ENCODE measurements at regions not wholly inside any gene's neighbourhood (a gene's known extent, or its start where the extent isn't known, plus 50 kb on each side); places are given as distances from the start of the nearest gene placed in this dataset.
"Not testable (repeated sequence)": the region's sequence is repeated elsewhere in the genome, so short reads cannot be mapped to it uniquely, and the experiment has no call there.

DNA sequence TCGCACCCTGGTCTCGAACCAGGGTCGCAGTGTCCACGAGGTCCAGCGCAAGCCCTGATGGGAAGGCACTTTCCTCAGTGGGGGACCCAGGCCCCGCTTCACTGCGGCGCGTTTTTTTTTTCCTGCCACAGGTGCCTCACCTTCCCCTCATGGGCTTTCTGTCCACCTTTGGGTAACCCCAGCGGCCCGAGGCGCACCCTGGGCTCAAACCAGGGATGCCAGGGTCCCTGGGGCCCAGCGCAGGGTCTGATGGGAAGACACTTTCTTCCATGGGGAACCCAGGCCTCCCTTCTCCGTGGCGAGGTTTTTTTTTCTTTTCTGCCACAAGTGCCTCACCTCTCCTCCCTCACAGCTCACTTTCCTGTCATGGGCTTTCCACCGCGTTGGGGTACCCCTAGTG is 1269.9 kb downstream of the FOXD4L5 start:
- ATAC-seq (no peak), DNase-seq (no peak)
- TF ChIP-seq, protein P1, sequence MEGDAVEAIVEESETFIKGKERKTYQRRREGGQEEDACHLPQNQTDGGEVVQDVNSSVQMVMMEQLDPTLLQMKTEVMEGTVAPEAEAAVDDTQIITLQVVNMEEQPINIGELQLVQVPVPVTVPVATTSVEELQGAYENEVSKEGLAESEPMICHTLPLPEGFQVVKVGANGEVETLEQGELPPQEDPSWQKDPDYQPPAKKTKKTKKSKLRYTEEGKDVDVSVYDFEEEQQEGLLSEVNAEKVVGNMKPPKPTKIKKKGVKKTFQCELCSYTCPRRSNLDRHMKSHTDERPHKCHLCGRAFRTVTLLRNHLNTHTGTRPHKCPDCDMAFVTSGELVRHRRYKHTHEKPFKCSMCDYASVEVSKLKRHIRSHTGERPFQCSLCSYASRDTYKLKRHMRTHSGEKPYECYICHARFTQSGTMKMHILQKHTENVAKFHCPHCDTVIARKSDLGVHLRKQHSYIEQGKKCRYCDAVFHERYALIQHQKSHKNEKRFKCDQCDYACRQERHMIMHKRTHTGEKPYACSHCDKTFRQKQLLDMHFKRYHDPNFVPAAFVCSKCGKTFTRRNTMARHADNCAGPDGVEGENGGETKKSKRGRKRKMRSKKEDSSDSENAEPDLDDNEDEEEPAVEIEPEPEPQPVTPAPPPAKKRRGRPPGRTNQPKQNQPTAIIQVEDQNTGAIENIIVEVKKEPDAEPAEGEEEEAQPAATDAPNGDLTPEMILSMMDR (IDR thresholded peaks at IDR 0.05) = no peak
- Histone ChIP-seq H3K9me3 (peaks cover 19% of the 10 kb centered on the region), H3K4me3 (no peak overlapping the region), H3K36me3 (ENCODE audit: low read depth) (no peaks in the 10 kb centered on the region), H3K4me1 (ENCODE audit: low read depth) (no peaks in the 10 kb centered on the region)
- intact Hi-C loops (cut with DNase I, micrococcal nuclease) = no loop called here

DNA sequence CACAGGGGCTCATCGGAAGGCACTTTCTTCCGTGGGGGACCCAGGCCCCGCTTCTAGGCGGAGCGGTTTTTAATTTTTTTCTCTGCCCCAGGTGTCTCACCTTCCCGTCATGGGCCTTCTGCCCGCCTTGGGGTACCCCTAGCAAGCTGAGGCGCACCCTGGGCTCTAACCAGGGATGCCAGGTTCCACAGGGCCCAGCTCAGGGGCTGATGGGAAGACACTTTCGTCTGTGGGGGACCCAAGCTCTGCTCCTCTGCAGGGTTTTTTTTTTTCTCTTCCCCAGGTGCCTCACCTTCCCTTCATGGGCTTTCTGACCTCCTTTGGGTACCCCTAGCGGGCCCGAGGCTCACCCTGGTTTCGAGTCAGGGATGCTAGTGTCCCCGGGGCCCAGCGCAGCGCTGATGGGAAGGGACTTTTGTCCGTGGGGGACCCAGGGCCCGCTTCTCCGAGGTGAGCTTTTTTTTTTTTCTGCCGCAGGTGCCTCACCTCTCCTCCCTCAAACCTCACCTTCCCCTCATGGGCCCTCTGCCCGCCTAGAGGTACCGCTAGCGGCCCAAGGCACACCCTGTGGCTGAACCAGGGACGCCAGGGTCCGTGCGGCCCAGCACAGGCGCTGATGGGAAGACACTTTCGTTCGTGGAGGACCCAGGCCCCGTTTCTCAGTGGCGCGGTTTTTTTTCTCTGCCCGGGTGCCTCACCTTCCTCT is 1270.5 kb downstream of the FOXD4L5 start:
- not testable (repeated sequence) for ATAC-seq
- peaks cover 19% of the 10 kb centered on the region for H3K9me3 ChIP-seq

DNA sequence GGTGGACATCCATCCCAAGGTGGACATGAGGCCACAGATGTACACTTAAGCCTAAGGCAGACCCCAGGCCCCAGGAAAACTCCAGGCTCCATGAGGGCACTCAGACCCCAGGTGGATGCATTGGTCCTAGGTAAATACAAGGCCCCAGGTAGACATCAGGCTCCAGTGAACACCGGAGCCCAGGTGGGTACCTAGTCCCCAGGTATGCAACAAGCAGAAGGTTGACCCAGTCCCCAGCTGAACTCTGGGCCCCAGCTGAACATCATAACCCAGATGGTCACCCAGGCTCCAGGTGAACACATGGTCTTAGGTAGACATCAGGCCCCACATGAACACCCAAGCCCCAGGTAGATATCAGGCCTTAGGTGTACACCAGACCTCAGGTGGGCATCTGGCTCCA is 1271.9 kb downstream of the FOXD4L5 start:
- ATAC-seq; H3K4me1 ChIP-seq (ENCODE audit: low read depth); H3K36me3 ChIP-seq (ENCODE audit: low read depth); intact Hi-C loops (cut with DNase I, micrococcal nuclease); H3K4me3 ChIP-seq; DNase-seq: not testable (repeated sequence)
- peaks cover 19% of the 10 kb centered on the region for H3K9me3 ChIP-seq

More for the DNA sequence above, 1270.5 kb downstream of the FOXD4L5 start:
- H3K4me1 ChIP-seq (ENCODE audit: low read depth); H3K36me3 ChIP-seq (ENCODE audit: low read depth); H3K4me3 ChIP-seq; intact Hi-C loops (cut with DNase I, micrococcal nuclease); DNase-seq: not testable (repeated sequence)

DNA sequence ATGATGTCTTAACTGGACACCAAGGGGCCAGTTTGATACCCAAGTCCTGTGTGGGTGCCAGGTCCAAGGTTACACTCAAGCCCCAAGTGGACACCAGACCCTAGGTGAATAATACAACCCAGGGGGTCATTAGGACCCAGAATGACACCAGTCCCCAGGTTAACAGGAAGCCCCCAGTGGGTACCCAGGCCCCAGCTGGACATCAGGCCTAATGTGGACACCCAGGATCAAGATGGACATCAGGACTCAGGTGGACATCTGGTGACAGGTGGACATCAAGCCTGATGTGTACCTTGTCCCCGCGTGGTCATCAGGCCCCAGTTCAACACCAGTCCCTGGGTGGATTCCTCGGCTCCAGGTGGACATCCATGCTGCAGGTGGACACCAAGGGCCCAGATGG is 1273.0 kb downstream of the FOXD4L5 start:
- intact Hi-C loops (cut with DNase I, micrococcal nuclease); ATAC-seq; H3K4me1 ChIP-seq (ENCODE audit: low read depth); DNase-seq; H3K36me3 ChIP-seq (ENCODE audit: low read depth); H3K4me3 ChIP-seq: not testable (repeated sequence)
- peaks cover 19% of the 10 kb centered on the region for H3K9me3 ChIP-seq

DNA sequence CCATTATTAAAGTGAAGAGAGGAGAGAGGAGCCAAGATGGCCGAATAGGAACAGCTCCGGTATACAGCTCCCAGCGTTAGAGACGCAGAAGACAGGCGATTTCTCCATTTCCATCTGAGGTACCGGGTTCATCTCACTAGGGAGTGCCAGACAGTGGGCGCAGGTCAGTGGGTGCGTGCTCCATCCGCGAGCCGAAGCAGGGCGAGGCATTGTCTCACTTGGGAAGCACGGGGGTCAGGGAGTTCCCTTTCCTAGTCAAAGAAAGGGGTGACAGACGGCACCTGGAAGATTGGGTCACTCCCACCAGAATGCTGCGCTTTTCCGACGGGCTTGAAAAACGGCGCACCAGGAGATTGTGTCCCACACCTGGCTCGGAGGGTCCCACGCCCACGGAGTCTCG is 1305.3 kb downstream of the FOXD4L5 start:
- ATAC-seq; DNase-seq; H3K4me3 ChIP-seq; H3K9me3 ChIP-seq; H3K4me1 ChIP-seq (ENCODE audit: low read depth); H3K36me3 ChIP-seq (ENCODE audit: low read depth); intact Hi-C loops (cut with DNase I, micrococcal nuclease): not testable (repeated sequence)
